ENCODE measurements at regions not wholly inside any gene's neighbourhood (a gene's known extent, or its start where the extent isn't known, plus 50 kb on each side); places are given as distances from the start of the nearest gene placed in this dataset.
"Not testable (repeated sequence)": the region's sequence is repeated elsewhere in the genome, so short reads cannot be mapped to it uniquely, and the experiment has no call there.

- Histone ChIP-seq H3K27ac (ENCODE audit: insufficient read depth, low read length, poor library complexity, severe bottlenecking) (no peak overlapping the region), H3K4me1 (ENCODE audit: control insufficient read depth, insufficient read depth, low read length, poor library complexity, severe bottlenecking) (no peaks in the 10 kb centered on the region), H3K4me3 (ENCODE audit: insufficient read depth, low read depth, low read length, poor library complexity, severe bottlenecking) (no peak overlapping the region), H3K36me3 (ENCODE audit: control insufficient read depth, insufficient read depth, low read length) (no peaks in the 10 kb centered on the region), H3K27me3 (replicated peaks; ENCODE audit: control insufficient read depth, insufficient read depth, low read length, poor library complexity, severe bottlenecking) (no peaks in the 10 kb centered on the region), H3K9me3 (ENCODE audit: control insufficient read depth, low read length) (no peaks in the 10 kb centered on the region)
- DNase-seq: no peak
Observed at GRCh38 chr6:9139746-9140145, 704.4 kb upstream of the SLC35B3 start.

GRCh38 chr6:9138936-9139335 is 703.6 kb upstream of the SLC35B3 start:
- H3K36me3 ChIP-seq (ENCODE audit: control insufficient read depth, insufficient read depth, low read length): no peaks in the 10 kb centered on the region
- H3K4me3 ChIP-seq (ENCODE audit: insufficient read depth, low read depth, low read length, poor library complexity, severe bottlenecking): no peak overlapping the region
- no peaks in the 10 kb centered on the region for H3K4me1 ChIP-seq (ENCODE audit: control insufficient read depth, insufficient read depth, low read length, poor library complexity, severe bottlenecking)
- H3K27ac ChIP-seq (ENCODE audit: insufficient read depth, low read length, poor library complexity, severe bottlenecking): no peak overlapping the region
- no peaks in the 10 kb centered on the region for H3K27me3 ChIP-seq (replicated peaks; ENCODE audit: control insufficient read depth, insufficient read depth, low read length, poor library complexity, severe bottlenecking)
- H3K9me3 ChIP-seq (ENCODE audit: control insufficient read depth, low read length): no peaks in the 10 kb centered on the region
- no peak for DNase-seq

- no peak overlapping the region for H3K4me3 ChIP-seq (ENCODE audit: insufficient read depth, low read depth, low read length, poor library complexity, severe bottlenecking)
- DNase-seq: no peak
- no peaks in the 10 kb centered on the region for H3K9me3 ChIP-seq (ENCODE audit: control insufficient read depth, low read length)
- H3K36me3 ChIP-seq (ENCODE audit: control insufficient read depth, insufficient read depth, low read length): no peaks in the 10 kb centered on the region
- H3K27ac ChIP-seq (ENCODE audit: insufficient read depth, low read length, poor library complexity, severe bottlenecking): no peak overlapping the region
- no peaks in the 10 kb centered on the region for H3K27me3 ChIP-seq (replicated peaks; ENCODE audit: control insufficient read depth, insufficient read depth, low read length, poor library complexity, severe bottlenecking)
- H3K4me1 ChIP-seq (ENCODE audit: control insufficient read depth, insufficient read depth, low read length, poor library complexity, severe bottlenecking): no peaks in the 10 kb centered on the region
Observed at GRCh38 chr6:9136141-9136822, 700.9 kb upstream of the SLC35B3 start.

GRCh38 chr6:9131616-9132015 is 696.3 kb upstream of the SLC35B3 start:
- no peaks in the 10 kb centered on the region for H3K4me1 ChIP-seq (ENCODE audit: control insufficient read depth, insufficient read depth, low read length, poor library complexity, severe bottlenecking)
- H3K9me3 ChIP-seq (ENCODE audit: control insufficient read depth, low read length): no peaks in the 10 kb centered on the region
- no peaks in the 10 kb centered on the region for H3K36me3 ChIP-seq (ENCODE audit: control insufficient read depth, insufficient read depth, low read length)
- no peak overlapping the region for H3K27ac ChIP-seq (ENCODE audit: insufficient read depth, low read length, poor library complexity, severe bottlenecking)
- no peak overlapping the region for H3K4me3 ChIP-seq (ENCODE audit: insufficient read depth, low read depth, low read length, poor library complexity, severe bottlenecking)
- H3K27me3 ChIP-seq (replicated peaks; ENCODE audit: control insufficient read depth, insufficient read depth, low read length, poor library complexity, severe bottlenecking): no peaks in the 10 kb centered on the region
- no peak for DNase-seq

GRCh38 chr6:9131201-9131600 is 695.9 kb upstream of the SLC35B3 start:
- no peak overlapping the region for H3K4me3 ChIP-seq (ENCODE audit: insufficient read depth, low read depth, low read length, poor library complexity, severe bottlenecking)
- no peak overlapping the region for H3K27ac ChIP-seq (ENCODE audit: insufficient read depth, low read length, poor library complexity, severe bottlenecking)
- DNase-seq: no peak
- H3K4me1 ChIP-seq (ENCODE audit: control insufficient read depth, insufficient read depth, low read length, poor library complexity, severe bottlenecking): no peaks in the 10 kb centered on the region
- no peaks in the 10 kb centered on the region for H3K9me3 ChIP-seq (ENCODE audit: control insufficient read depth, low read length)
- H3K27me3 ChIP-seq (replicated peaks; ENCODE audit: control insufficient read depth, insufficient read depth, low read length, poor library complexity, severe bottlenecking): no peaks in the 10 kb centered on the region
- no peaks in the 10 kb centered on the region for H3K36me3 ChIP-seq (ENCODE audit: control insufficient read depth, insufficient read depth, low read length)

GRCh38 chr6:9128970-9129369 is 693.6 kb upstream of the SLC35B3 start:
- Histone ChIP-seq H3K4me1 (ENCODE audit: control insufficient read depth, insufficient read depth, low read length, poor library complexity, severe bottlenecking) (no peaks in the 10 kb centered on the region), H3K9me3 (ENCODE audit: control insufficient read depth, low read length) (no peaks in the 10 kb centered on the region)

GRCh38 chr6:9126878-9127560 is 691.7 kb upstream of the SLC35B3 start:
- no peaks in the 10 kb centered on the region for H3K27me3 ChIP-seq (replicated peaks; ENCODE audit: control insufficient read depth, insufficient read depth, low read length, poor library complexity, severe bottlenecking)
- H3K36me3 ChIP-seq (ENCODE audit: control insufficient read depth, insufficient read depth, low read length): no peaks in the 10 kb centered on the region

More at GRCh38 chr6:9128970-9129369, 693.6 kb upstream of the SLC35B3 start:
- no peaks in the 10 kb centered on the region for H3K27me3 ChIP-seq (replicated peaks; ENCODE audit: control insufficient read depth, insufficient read depth, low read length, poor library complexity, severe bottlenecking)
- H3K27ac ChIP-seq (ENCODE audit: insufficient read depth, low read length, poor library complexity, severe bottlenecking): no peak overlapping the region
- H3K36me3 ChIP-seq (ENCODE audit: control insufficient read depth, insufficient read depth, low read length): no peaks in the 10 kb centered on the region
- H3K4me3 ChIP-seq (ENCODE audit: insufficient read depth, low read depth, low read length, poor library complexity, severe bottlenecking): no peak overlapping the region
- no peak for DNase-seq

GRCh38 chr6:9126034-9126433 is 690.7 kb upstream of the SLC35B3 start:
- H3K4me1 ChIP-seq (ENCODE audit: control insufficient read depth, insufficient read depth, low read length, poor library complexity, severe bottlenecking); H3K27me3 ChIP-seq (replicated peaks; ENCODE audit: control insufficient read depth, insufficient read depth, low read length, poor library complexity, severe bottlenecking); H3K27ac ChIP-seq (ENCODE audit: insufficient read depth, low read length, poor library complexity, severe bottlenecking); H3K9me3 ChIP-seq (ENCODE audit: control insufficient read depth, low read length); H3K4me3 ChIP-seq (ENCODE audit: insufficient read depth, low read depth, low read length, poor library complexity, severe bottlenecking); H3K36me3 ChIP-seq (ENCODE audit: control insufficient read depth, insufficient read depth, low read length); DNase-seq: not testable (repeated sequence)

More at GRCh38 chr6:9126878-9127560, 691.7 kb upstream of the SLC35B3 start:
- no peaks in the 10 kb centered on the region for H3K9me3 ChIP-seq (ENCODE audit: control insufficient read depth, low read length)
- no peak overlapping the region for H3K4me3 ChIP-seq (ENCODE audit: insufficient read depth, low read depth, low read length, poor library complexity, severe bottlenecking)
- DNase-seq: no peak
- H3K27ac ChIP-seq (ENCODE audit: insufficient read depth, low read length, poor library complexity, severe bottlenecking): no peak overlapping the region
- H3K4me1 ChIP-seq (ENCODE audit: control insufficient read depth, insufficient read depth, low read length, poor library complexity, severe bottlenecking): no peaks in the 10 kb centered on the region

GRCh38 chr6:9121549-9121948 is 686.2 kb upstream of the SLC35B3 start:
- no peaks in the 10 kb centered on the region for H3K27me3 ChIP-seq (replicated peaks; ENCODE audit: control insufficient read depth, insufficient read depth, low read length, poor library complexity, severe bottlenecking)
- no peaks in the 10 kb centered on the region for H3K4me1 ChIP-seq (ENCODE audit: control insufficient read depth, insufficient read depth, low read length, poor library complexity, severe bottlenecking)
- H3K36me3 ChIP-seq (ENCODE audit: control insufficient read depth, insufficient read depth, low read length): no peaks in the 10 kb centered on the region
- no peaks in the 10 kb centered on the region for H3K9me3 ChIP-seq (ENCODE audit: control insufficient read depth, low read length)
- no peak for DNase-seq
- H3K4me3 ChIP-seq (ENCODE audit: insufficient read depth, low read depth, low read length, poor library complexity, severe bottlenecking): no peak overlapping the region
- no peak overlapping the region for H3K27ac ChIP-seq (ENCODE audit: insufficient read depth, low read length, poor library complexity, severe bottlenecking)

GRCh38 chr6:9116026-9116425 is 680.7 kb upstream of the SLC35B3 start:
- H3K27me3 ChIP-seq (replicated peaks; ENCODE audit: control insufficient read depth, insufficient read depth, low read length, poor library complexity, severe bottlenecking): no peaks in the 10 kb centered on the region
- no peak for DNase-seq

More at GRCh38 chr6:9116026-9116425, 680.7 kb upstream of the SLC35B3 start:
- Histone ChIP-seq H3K9me3 (ENCODE audit: control insufficient read depth, low read length) (no peaks in the 10 kb centered on the region), H3K4me3 (ENCODE audit: insufficient read depth, low read depth, low read length, poor library complexity, severe bottlenecking) (no peak overlapping the region), H3K27ac (ENCODE audit: insufficient read depth, low read length, poor library complexity, severe bottlenecking) (no peak overlapping the region), H3K4me1 (ENCODE audit: control insufficient read depth, insufficient read depth, low read length, poor library complexity, severe bottlenecking) (no peaks in the 10 kb centered on the region), H3K36me3 (ENCODE audit: control insufficient read depth, insufficient read depth, low read length) (no peaks in the 10 kb centered on the region)
